ENCODE measurements at regions not wholly inside any gene's neighbourhood (a gene's known extent, or its start where the extent isn't known, plus 50 kb on each side); places are given as distances from the start of the nearest gene placed in this dataset.

DNA sequence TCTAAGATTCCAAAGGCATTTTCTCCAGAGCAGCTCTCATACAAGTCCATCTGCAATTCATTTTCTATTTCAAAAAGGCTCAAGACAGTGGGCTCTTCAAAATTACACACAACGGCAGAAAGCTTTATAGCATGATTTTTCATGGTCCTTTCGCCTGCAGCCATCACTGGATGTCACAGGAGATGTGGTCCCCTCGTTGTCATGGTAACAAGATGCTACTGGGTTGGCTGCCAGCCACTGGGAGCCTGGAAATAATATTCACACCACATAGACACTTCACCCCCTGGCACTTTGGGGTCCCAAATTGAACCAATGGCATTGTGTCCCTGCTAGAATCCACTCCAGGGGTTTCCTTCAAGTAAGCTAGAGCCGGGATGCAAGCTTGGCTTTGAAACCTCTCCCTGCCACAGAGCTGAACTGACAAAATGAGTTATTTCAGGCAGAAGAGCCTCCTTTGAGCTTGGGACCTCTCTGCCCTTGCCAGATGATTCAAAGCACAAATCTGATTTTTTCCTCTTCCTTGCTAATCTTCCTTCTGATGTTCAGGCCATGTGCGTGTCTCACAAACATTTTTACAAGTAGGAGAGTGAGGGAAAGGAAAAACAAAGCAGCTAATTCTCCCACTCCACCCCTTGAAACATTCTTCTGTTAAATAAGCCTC lies 512.6 kb upstream of the ADAMTS9 start:
- DNase-seq (ENCODE audit: low spot score) (peak; percentile 24), ATAC-seq (no peak)
- Histone ChIP-seq H3K4me1 (ENCODE audit: insufficient read depth) (peaks cover 7% of the 10 kb centered on the region; the same call in 1 of the 2 replicates), H3F3A (replicated peaks; ENCODE audit: low read depth) (no peaks in the 10 kb centered on the region), H3K36me3 (ENCODE audit: insufficient read depth) (no peaks in the 10 kb centered on the region), H4K20me1 (replicated peaks; ENCODE audit: insufficient read depth) (no peaks in the 10 kb centered on the region), H3K27ac (ENCODE audit: low read depth) (no peak overlapping the region), H3K9me2 (ENCODE audit: insufficient read depth) (no peaks in the 10 kb centered on the region; the same call in 1 of the 2 replicates), H2AFZ (no peak overlapping the region), H3K79me2 (replicated peaks; ENCODE audit: insufficient read depth) (no peaks in the 10 kb centered on the region), H3K4me3 (no peak overlapping the region), H3K4me2 (no peak overlapping the region), H3K27me3 (ENCODE audit: insufficient read depth) (no peaks in the 10 kb centered on the region)
- H3K4me3 Mint-ChIP-seq = no peak overlapping the region
- no peaks in the 10 kb centered on the region for H3K36me3 Mint-ChIP-seq (ENCODE audit: low read depth)
- TF ChIP-seq ZNF114 (CRISPR knock-in tag; IDR thresholded peaks at IDR 0.05) (no peak), POLR2AphosphoS5 (IDR thresholded peaks at IDR 0.05; ENCODE audit: low read depth) (no peak), STAT1 (IDR thresholded peaks at IDR 0.05; ENCODE audit: unreplicated experiment) (no peak), CREB1 (CRISPR knock-in tag; IDR thresholded peaks at IDR 0.05; ENCODE audit: low read depth) (no peak), ZNF331 (CRISPR knock-in tag; IDR thresholded peaks at IDR 0.05; ENCODE audit: low read depth) (no peak)
- TF ChIP-seq, protein P1, sequence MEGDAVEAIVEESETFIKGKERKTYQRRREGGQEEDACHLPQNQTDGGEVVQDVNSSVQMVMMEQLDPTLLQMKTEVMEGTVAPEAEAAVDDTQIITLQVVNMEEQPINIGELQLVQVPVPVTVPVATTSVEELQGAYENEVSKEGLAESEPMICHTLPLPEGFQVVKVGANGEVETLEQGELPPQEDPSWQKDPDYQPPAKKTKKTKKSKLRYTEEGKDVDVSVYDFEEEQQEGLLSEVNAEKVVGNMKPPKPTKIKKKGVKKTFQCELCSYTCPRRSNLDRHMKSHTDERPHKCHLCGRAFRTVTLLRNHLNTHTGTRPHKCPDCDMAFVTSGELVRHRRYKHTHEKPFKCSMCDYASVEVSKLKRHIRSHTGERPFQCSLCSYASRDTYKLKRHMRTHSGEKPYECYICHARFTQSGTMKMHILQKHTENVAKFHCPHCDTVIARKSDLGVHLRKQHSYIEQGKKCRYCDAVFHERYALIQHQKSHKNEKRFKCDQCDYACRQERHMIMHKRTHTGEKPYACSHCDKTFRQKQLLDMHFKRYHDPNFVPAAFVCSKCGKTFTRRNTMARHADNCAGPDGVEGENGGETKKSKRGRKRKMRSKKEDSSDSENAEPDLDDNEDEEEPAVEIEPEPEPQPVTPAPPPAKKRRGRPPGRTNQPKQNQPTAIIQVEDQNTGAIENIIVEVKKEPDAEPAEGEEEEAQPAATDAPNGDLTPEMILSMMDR (conservative IDR thresholded peaks at IDR 0.05; ENCODE audit: low read depth in 2 of 2) = no peak
- TF ChIP-seq, protein P2, sequence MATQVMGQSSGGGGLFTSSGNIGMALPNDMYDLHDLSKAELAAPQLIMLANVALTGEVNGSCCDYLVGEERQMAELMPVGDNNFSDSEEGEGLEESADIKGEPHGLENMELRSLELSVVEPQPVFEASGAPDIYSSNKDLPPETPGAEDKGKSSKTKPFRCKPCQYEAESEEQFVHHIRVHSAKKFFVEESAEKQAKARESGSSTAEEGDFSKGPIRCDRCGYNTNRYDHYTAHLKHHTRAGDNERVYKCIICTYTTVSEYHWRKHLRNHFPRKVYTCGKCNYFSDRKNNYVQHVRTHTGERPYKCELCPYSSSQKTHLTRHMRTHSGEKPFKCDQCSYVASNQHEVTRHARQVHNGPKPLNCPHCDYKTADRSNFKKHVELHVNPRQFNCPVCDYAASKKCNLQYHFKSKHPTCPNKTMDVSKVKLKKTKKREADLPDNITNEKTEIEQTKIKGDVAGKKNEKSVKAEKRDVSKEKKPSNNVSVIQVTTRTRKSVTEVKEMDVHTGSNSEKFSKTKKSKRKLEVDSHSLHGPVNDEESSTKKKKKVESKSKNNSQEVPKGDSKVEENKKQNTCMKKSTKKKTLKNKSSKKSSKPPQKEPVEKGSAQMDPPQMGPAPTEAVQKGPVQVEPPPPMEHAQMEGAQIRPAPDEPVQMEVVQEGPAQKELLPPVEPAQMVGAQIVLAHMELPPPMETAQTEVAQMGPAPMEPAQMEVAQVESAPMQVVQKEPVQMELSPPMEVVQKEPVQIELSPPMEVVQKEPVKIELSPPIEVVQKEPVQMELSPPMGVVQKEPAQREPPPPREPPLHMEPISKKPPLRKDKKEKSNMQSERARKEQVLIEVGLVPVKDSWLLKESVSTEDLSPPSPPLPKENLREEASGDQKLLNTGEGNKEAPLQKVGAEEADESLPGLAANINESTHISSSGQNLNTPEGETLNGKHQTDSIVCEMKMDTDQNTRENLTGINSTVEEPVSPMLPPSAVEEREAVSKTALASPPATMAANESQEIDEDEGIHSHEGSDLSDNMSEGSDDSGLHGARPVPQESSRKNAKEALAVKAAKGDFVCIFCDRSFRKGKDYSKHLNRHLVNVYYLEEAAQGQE (IDR thresholded peaks at IDR 0.05; ENCODE audit: unreplicated experiment) = no peak
- TF ChIP-seq, protein P3, sequence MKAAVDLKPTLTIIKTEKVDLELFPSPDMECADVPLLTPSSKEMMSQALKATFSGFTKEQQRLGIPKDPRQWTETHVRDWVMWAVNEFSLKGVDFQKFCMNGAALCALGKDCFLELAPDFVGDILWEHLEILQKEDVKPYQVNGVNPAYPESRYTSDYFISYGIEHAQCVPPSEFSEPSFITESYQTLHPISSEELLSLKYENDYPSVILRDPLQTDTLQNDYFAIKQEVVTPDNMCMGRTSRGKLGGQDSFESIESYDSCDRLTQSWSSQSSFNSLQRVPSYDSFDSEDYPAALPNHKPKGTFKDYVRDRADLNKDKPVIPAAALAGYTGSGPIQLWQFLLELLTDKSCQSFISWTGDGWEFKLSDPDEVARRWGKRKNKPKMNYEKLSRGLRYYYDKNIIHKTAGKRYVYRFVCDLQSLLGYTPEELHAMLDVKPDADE (IDR thresholded peaks at IDR 0.05) = no peak
- H3K27ac Mint-ChIP-seq = no peak overlapping the region
- H3K9me3 Mint-ChIP-seq = no peaks in the 10 kb centered on the region; the same call in 2 of the 3 replicates
- H3K27me3 Mint-ChIP-seq (ENCODE audit: insufficient read depth, low read depth, poor library complexity) = no peaks in the 10 kb centered on the region
- peaks cover 14% of the 10 kb centered on the region for H3K4me1 Mint-ChIP-seq

DNA sequence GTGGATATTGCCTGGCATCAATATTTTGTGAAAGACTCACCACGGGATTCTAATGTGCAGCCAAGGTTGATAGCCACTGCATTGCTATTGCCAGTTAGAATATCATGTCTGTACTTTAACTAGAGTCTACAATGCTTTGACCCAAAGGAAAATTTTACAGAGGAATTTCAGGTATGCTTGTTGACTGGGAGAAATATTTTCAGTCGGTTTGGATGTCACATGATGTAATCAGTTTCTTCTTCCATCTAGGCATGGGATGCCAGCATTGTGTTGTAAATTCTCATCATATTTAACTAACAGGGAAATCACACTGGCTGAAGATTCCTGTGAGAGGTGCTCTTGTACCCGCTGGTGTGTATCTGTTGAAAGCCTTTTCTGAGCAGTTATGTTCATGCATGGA lies 508.9 kb upstream of the ADAMTS9 start:
- H3K36me3 Mint-ChIP-seq (ENCODE audit: low read depth) = no peaks in the 10 kb centered on the region
- H4K20me1 ChIP-seq (replicated peaks; ENCODE audit: insufficient read depth) = no peaks in the 10 kb centered on the region
- H3K36me3 ChIP-seq (ENCODE audit: insufficient read depth) = no peaks in the 10 kb centered on the region
- no peak overlapping the region for H3K4me3 ChIP-seq
- no peaks in the 10 kb centered on the region for H3K9me3 Mint-ChIP-seq
- DNase-seq (ENCODE audit: low spot score) = peak; percentile 36
- H3K9me2 ChIP-seq (ENCODE audit: insufficient read depth) = no peaks in the 10 kb centered on the region; the same call in 1 of the 2 replicates
- H3K4me1 ChIP-seq (ENCODE audit: insufficient read depth) = peaks cover 7% of the 10 kb centered on the region; the same call in 1 of the 2 replicates
- no peak for ATAC-seq
- no peak overlapping the region for H3K4me3 Mint-ChIP-seq
- no peaks in the 10 kb centered on the region for H3F3A ChIP-seq (replicated peaks; ENCODE audit: low read depth)
- H3K27ac ChIP-seq (ENCODE audit: low read depth) = no peak overlapping the region
- H3K27me3 ChIP-seq (ENCODE audit: insufficient read depth) = no peaks in the 10 kb centered on the region
- H3K79me2 ChIP-seq (replicated peaks; ENCODE audit: insufficient read depth) = no peaks in the 10 kb centered on the region
- peaks cover 21% of the 10 kb centered on the region for H3K4me1 Mint-ChIP-seq
- H3K27me3 Mint-ChIP-seq (ENCODE audit: insufficient read depth, low read depth, poor library complexity) = no peaks in the 10 kb centered on the region
- H3K27ac Mint-ChIP-seq = no peak overlapping the region
- H3K4me2 ChIP-seq = no peak overlapping the region
- H2AFZ ChIP-seq = no peak overlapping the region
- TF ChIP-seq, protein P1 (conservative IDR thresholded peaks at IDR 0.05; ENCODE audit: low read depth in 2 of 2) = no peak
- no peak for TF ChIP-seq NANOG (IDR thresholded peaks at IDR 0.05; ENCODE audit: borderline replicate concordance)
- TF ChIP-seq STAT1 (IDR thresholded peaks at IDR 0.05; ENCODE audit: unreplicated experiment) = no peak
